ENCODE measurements at regions not wholly inside any gene's neighbourhood (a gene's known extent, or its start where the extent isn't known, plus 50 kb on each side); places are given as distances from the start of the nearest gene placed in this dataset.

DNA sequence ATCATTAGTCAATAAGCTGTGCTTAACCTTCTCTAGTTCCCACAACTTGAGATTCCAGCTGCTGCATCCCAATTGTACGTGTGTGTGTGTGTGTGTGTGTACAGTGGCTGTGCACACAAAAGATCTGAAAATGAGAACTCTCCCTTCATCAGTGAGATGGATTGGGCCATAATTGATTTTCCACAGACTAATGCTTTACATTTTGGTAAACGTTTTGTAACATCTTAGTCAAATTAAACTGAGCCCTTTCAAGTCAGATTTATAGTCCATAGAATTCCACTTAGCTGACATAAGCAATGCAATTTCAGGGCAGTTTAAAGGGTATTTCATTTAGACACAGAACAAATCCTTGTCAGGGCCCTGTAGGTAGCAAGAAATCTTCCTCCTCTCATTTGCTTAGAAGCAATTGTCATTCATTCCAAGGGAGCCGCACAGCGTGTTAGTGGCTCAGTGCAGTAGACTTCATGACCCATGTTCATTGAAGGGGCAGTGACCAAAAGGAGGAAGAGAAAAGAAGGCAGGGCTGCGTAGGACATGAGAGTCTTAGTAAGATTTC, 1123.5 kb upstream of the AUTS2 start:
- no peak for DNase-seq (ENCODE audit: low read depth)
- no peak overlapping the region for H3K4me3 ChIP-seq (ENCODE audit: low read depth, low read length)
- TF ChIP-seq CTCF (IDR thresholded peaks at IDR 0.05; ENCODE audit: insufficient read depth, low read length, severe bottlenecking) = no peak
- H3K27me3 ChIP-seq (ENCODE audit: control insufficient read depth, insufficient read depth, low read length) = no peaks in the 10 kb centered on the region
- no peaks in the 10 kb centered on the region for H3K36me3 ChIP-seq (ENCODE audit: control insufficient read depth, insufficient read depth, low read length)
- FAIRE-seq = no peak

DNA sequence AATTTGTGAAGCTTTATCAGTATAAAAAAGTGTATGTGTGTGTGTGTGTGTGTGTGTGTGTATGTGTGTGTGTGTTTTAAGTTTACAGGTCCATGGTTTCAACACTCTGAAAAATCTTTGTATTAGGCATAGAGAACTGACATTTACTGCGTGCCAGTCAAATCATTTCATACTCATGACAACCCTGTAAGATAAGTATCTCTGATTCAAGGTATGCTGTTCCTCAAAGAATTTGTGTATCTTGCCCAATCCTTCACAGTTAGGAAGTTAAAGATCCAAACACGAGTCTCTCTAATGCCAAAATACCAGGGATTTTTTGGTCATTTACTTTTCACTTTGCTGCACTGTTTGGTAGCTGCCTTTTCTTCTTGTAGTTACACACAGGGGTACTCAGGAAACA, 1121.3 kb upstream of the AUTS2 start:
- H3K27me3 ChIP-seq (ENCODE audit: control insufficient read depth, insufficient read depth, low read length) = no peaks in the 10 kb centered on the region
- DNase-seq (ENCODE audit: low read depth) (no peak), FAIRE-seq (no peak)

DNA sequence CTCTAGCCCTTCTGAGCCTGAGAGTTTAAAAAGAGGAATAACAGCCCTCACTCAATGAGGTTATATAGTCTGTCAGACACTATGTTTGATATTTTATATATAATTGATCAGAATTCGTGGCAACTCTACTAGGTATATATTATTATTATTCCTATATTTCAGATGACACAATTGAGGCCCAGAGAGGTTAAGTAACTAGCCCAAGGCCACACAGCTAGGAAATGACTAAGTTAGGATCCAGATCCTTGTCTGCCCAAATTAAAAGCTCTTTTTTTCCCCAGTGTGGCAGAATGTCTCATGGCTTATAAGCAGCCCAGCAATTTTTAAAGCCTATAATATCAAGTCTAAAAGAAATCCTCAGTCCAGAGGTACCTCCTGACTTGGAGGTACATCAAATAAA, 1119.9 kb upstream of the AUTS2 start:
- FAIRE-seq (no peak), DNase-seq (ENCODE audit: low read depth) (no peak)
- no peaks in the 10 kb centered on the region for H3K27me3 ChIP-seq (ENCODE audit: control insufficient read depth, insufficient read depth, low read length)
- no peak for TF ChIP-seq CTCF (IDR thresholded peaks at IDR 0.05; ENCODE audit: insufficient read depth, low read length, severe bottlenecking)
- H3K36me3 ChIP-seq (ENCODE audit: control insufficient read depth, insufficient read depth, low read length) = no peaks in the 10 kb centered on the region
- H3K4me3 ChIP-seq (ENCODE audit: low read depth, low read length) = no peak overlapping the region

More for the DNA sequence above, 1121.3 kb upstream of the AUTS2 start:
- TF ChIP-seq CTCF (IDR thresholded peaks at IDR 0.05; ENCODE audit: insufficient read depth, low read length, severe bottlenecking) = no peak
- no peak overlapping the region for H3K4me3 ChIP-seq (ENCODE audit: low read depth, low read length)
- H3K36me3 ChIP-seq (ENCODE audit: control insufficient read depth, insufficient read depth, low read length) = no peaks in the 10 kb centered on the region

- DNase-seq (ENCODE audit: low read depth) = no peak
- Histone ChIP-seq H3K4me3 (ENCODE audit: low read depth, low read length) (no peak overlapping the region), H3K27me3 (ENCODE audit: control insufficient read depth, insufficient read depth, low read length) (no peaks in the 10 kb centered on the region), H3K36me3 (ENCODE audit: control insufficient read depth, insufficient read depth, low read length) (no peaks in the 10 kb centered on the region)
- FAIRE-seq = no peak
- no peak for TF ChIP-seq CTCF (IDR thresholded peaks at IDR 0.05; ENCODE audit: insufficient read depth, low read length, severe bottlenecking)
These were observed 1115.5 kb upstream of the AUTS2 start for GRCh38 chr7:68482800-68483199.

GRCh38 chr7:68484731-68485130, 1113.5 kb upstream of the AUTS2 start:
- H3K36me3 ChIP-seq (ENCODE audit: control insufficient read depth, insufficient read depth, low read length) = no peaks in the 10 kb centered on the region
- no peaks in the 10 kb centered on the region for H3K27me3 ChIP-seq (ENCODE audit: control insufficient read depth, insufficient read depth, low read length)
- no peak for TF ChIP-seq CTCF (IDR thresholded peaks at IDR 0.05; ENCODE audit: insufficient read depth, low read length, severe bottlenecking)
- DNase-seq (ENCODE audit: low read depth) (no peak), FAIRE-seq (no peak)
- H3K4me3 ChIP-seq (ENCODE audit: low read depth, low read length) = no peak overlapping the region

- Histone ChIP-seq H3K27me3 (ENCODE audit: control insufficient read depth, insufficient read depth, low read length) (no peaks in the 10 kb centered on the region), H3K36me3 (ENCODE audit: control insufficient read depth, insufficient read depth, low read length) (no peaks in the 10 kb centered on the region), H3K4me3 (ENCODE audit: low read depth, low read length) (no peak overlapping the region)
- DNase-seq (ENCODE audit: low read depth) (no peak), FAIRE-seq (no peak)
- TF ChIP-seq CTCF (IDR thresholded peaks at IDR 0.05; ENCODE audit: insufficient read depth, low read length, severe bottlenecking) = no peak
These were observed 1112.9 kb upstream of the AUTS2 start for GRCh38 chr7:68485253-68485917.
